Left renal cortex interstitium (tissue), 4 donors: ENCODE measurements at regions not wholly inside any gene's neighbourhood (a gene's known extent, or its start where the extent isn't known, plus 50 kb on each side); places are given as distances from the start of the nearest gene placed in this dataset.

Experiments
- DNase-seq, 4 donors: peaks; one replicate each; pipeline ENCODE4 v3.0.0-alpha.2; 2013; ENCODE audit warnings: low read depth in 4 of 4, low spot score in 2 of 4, missing footprints in 1 of 4

DNA sequence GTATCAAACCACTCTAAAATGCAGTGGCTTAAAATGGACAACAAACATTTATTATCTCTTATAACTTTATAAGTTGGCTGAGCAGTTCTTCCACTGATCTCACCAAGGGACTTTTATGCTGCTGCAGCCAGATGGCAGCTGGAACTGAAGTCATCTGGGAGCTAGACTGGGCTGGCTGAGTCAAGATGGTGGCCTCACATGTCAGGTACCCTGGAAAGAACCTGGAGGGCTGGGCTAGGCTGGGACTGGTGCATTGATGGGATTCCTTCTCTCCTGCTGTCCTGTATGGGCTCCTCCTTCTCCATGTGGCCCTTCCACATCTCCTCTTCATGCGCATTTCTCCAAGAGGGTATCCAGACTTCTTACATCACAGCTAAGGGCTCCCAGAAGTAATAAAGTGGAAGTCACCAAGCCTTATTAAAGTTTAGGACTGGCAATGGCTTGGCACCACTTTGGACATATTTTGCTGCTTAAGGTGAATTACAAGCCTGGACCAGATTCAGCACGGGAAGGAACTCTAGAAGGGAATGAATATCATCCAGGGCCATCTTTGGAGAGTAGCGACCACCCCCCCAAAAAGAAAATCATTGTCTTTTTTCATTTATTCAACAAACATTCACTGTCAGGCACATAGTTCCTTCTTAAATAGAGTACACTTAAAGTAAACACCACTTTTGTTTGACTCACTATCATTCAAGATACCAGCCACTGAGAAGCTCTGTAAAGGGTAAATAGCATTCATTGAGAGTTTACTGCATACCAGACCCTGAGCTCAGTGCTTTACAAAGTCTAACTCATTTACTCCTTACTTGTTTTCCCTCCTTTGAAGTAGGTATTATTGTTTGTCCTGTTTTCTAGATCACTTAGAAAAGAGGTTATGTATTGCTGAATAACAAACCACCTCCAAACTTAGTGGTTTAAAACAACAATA is 138.0 kb downstream of the ZFP36L2 start:
- no peak for DNase-seq

DNA sequence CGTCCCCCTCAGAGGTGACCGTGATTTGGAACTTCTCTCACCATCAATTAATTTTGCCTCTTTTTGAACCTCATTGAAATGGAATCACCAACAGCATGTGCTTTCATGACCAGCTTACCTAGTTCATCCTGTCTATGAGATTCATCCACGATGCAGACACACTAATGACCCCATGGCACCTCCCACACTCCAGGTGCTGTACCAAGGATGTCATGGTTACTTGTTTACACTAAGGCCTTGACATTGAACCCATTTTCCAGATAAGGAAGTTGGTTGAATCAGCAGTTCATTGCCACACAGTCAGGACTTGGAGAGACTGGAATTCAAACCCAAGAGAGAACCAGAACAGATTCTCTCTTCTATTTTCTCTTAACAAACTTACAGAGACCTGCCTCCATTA is 139.0 kb downstream of the ZFP36L2 start:
- no peak for DNase-seq

DNA sequence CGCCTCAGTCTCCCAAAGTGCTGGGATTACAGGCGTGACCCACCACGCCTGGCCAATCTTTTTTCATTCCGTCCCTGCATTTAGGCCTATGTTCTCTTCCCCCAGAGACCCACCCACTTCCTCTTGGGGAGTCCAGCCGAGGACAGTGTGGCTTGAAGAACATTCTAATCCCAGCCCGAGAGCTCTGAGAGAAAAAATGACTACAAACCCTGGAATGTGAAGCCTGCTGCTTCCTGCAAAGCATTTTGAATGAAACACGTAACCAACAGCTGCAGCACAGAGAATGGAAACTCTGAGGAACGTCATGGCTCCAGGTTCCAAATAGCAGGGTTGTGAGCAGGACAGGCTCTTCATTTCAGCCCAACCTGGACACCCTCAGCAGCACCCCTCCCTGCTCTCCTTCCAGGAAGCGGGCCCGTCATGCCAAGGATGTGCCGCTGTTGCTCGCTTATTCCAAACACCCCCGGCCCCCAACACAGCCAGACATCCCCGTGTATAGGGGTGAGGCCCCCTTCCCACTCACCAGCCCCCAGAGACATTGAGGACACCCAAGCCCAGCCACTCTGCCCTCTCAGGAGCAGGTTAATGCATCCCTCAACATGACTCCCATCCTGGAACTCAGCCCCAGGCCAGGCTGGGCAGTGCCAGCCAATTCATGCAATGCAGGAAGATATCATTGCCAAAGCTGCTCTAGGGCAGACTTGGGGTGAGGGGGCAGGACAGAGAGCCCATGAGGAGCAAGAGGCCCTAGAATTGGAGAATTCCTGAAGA is 139.8 kb downstream of the ZFP36L2 start:
- no peak for DNase-seq

DNA sequence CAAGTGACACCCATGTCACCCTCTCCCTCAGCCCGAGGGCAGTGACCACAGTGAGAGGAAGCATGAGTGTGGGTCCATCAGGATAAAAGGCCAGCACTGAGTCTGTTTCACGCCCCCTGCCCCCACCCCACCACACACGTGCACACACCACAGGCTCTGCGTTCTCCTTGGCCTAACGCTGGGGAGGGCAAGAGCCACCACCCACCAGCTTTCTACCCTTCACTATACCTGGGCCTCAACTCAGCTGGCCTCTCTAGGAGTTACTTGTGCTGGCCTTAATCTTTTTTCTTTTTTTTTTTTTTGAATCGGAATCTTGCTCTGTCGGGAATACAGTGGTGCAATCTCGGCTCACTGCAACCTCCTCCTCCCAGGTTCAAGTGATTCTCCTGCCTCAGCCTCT is 140.5 kb downstream of the ZFP36L2 start:
- DNase-seq, result no peak

DNA sequence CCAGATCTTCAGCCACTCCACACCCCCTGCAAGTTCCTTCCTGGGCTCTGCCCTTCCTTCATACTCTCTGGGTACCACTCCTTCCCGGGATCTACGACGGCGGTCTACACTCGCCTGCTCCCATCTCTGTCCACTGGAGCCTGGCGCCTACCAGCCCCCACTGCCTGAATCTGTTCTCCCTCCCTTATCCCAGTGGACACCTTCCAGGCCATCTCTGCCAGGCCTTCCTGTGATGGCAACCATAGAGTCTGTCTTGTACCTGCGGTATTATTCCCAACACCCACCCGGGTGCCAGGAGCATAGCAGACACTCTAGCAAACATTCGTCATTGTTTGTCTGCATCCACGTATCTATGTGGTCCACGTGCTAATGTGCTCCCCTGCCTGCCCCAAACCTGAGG is 140.9 kb downstream of the ZFP36L2 start:
- DNase-seq, result no peak

DNA sequence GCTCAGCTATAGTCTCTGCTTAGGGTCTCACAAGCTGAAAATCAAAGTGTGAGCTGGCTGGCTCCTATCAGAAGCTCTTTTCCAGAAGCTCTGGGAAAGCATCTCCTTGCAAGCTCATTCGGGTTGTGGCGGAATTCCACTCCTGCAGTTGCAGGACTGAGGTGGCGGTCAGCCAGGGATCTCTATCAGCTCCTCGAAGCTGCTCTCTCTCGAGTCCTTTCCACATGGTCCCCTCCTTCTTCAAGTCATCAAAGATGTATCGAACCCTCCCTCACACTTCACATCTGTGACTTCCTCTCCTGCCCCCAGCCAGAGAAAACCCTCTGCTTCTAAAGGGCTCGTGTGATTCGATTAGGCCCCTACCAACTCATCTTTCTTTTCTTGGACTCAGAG is 141.7 kb downstream of the ZFP36L2 start:
- no peak for DNase-seq

DNA sequence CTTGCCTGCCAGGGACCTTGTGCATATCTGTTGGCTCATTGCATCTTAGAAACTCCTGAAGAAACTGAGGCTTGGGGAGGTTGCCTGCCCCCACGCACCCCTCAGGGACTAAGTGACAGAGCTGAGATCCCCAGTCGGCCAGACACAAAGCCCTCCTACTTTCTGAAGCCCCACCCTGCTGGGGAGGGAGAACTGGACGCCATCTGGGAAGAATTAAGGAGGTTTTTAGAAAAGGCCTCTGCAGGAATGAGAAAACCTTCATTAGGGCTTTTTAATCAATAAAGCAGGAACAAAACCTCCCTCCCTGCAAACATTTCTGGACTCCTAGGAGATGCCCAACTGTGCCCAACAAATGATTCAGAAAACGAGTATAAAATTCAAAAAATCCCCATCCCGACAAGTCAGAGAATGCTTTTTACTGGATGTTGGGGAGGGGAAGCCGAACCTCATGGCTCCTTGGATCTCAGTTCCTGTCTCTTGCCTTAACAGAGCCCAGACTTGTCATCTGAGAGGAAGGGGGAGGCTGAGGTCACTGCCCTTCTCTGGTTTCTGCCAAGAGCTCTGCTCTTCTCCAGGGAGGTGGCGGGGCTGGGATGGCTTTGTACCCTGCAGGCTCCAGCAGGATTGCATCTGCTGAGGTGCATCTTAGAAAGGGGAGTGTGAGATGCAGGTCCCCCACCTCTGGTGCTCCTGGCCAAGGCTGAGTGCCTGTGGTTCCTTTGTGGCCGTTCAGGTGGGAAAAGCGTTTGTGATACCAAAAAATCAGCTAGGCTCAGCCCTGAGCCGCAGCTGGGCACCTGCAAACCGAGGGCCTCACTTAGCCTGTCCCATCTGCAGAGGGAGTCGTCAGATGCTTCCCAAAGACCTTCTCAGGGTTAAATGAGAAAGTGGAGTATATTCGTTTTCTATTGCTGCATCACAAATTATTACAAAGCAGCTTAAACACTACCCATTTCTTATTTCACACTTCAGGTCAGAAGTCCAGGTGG is 142.4 kb downstream of the ZFP36L2 start:
- no peak for DNase-seq

DNA sequence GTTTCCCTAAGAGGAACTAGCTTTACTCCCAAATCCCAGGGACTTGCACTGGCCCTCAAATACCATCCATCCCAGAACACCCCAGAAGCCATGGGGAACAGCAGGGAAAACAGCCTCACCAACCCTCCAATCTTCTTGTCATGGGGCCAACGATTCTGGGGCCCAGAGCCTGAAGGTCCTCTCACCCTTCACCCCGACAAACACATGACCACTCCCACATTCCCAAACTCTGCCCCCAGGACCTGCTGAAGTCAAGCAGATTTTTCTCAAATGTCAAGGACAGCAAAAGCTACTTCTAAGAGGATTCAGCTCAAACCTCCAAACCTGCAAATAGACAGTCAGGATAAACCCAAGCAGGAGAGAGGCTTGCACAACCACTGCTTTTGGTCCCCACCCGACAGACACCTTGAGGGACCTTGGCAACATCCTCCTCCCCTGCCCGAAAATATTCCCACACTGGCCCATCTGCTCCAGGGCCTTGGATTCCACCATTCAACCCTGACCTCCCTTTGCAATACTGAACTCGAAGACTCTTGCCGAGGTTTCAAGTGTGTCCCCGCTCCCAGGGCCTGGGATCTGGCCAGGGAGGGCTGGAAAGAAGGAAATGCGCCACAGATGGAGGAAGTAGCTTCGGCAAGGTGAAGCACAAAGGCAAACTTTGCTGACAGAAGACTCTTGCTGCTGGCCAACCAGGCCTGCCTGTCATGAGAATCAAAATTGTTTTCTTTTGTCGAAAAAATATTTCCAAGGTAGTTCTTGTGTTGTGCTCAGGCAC is 143.3 kb downstream of the ZFP36L2 start:
- no peak for DNase-seq

DNA sequence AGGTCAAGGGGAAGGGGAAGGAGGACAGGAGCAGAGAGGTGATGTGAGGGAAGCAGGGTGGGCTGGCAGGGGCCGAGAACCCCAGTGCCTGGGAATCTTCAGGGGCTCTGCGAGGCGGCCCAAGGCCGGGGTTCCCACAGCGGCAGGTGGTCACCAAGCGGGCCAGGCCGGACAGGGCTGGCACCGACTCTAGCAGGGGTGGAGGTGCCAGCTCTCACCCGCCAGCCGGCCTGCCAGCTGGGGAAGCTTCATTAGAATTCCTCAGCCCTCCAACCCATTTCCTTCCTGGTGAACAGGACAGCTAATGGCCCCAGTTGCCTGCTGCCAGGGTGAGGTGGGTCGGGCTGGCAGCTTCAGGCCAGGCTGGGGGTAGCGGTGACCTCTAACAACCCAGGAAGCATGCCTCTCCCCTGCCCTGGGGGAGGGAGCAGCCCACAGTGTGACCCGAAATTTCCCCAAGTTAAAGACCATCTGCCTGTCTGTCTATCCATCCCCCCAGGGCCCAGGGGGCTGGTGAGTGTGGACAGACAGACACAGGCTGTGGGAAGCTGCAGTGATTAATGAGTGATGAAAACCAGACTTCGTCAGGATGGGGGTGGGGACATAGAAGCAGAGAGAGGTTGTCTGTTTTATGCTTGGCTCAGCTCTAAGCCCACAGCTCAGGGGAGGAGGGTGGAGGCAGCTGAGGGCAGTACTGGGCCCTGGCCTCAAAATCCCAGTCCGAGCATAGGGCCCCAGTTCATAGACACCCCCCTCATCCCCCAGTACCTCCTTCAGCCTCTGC is 144.1 kb downstream of the ZFP36L2 start:
- DNase-seq, result no peak

DNA sequence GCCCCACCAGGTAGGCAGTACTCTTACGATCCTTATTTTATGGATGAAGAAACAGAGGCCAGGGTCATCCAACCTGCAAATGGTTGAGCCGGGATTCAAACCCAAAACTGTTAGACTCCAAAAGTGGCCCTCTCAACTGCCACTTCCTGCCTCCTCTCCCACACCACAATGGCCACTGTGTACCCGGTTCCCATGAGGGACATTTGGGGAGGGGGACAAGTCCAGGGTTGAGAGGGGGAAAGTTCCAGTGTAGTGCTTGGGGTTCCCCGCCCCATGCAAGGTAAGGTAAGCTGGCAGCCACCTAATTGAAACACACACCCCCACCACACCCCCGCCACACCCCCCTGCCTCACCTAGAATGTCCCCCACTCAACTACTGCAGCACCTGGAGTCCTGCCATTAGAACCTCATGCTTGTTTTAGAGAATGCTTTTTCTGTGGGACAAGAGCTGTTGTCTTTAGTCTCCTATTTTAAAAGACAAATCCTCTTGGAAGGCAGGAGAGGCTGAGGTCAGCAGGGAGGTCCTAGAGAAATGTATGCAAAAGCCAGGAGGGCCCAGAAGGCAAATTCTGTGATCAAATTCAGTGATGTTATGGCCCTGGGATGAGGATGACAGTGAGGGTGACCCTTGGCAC is 145.2 kb downstream of the ZFP36L2 start:
- DNase-seq, result no peak

DNA sequence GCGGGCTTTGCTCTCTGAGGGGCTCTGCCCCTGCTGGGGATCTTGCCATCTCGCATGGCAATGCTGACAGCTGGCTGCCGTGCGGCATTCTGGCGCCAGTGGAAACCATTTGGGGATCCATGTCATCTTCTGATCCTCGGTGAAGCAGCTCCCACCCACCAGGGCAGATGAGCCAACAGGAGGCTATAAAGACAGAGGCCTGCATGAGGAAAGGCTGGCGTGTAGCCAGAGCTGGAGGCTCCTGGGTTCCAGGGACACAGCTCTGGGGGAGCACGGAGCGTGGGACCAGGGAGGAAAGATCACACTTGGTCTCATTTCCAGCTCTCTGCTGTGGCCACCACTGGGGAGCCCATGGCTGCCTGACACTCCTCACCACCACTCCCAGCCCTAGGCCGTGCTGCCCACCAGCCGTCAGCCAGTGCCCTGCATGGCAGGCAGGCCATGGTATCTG is 145.8 kb downstream of the ZFP36L2 start:
- no peak for DNase-seq

DNA sequence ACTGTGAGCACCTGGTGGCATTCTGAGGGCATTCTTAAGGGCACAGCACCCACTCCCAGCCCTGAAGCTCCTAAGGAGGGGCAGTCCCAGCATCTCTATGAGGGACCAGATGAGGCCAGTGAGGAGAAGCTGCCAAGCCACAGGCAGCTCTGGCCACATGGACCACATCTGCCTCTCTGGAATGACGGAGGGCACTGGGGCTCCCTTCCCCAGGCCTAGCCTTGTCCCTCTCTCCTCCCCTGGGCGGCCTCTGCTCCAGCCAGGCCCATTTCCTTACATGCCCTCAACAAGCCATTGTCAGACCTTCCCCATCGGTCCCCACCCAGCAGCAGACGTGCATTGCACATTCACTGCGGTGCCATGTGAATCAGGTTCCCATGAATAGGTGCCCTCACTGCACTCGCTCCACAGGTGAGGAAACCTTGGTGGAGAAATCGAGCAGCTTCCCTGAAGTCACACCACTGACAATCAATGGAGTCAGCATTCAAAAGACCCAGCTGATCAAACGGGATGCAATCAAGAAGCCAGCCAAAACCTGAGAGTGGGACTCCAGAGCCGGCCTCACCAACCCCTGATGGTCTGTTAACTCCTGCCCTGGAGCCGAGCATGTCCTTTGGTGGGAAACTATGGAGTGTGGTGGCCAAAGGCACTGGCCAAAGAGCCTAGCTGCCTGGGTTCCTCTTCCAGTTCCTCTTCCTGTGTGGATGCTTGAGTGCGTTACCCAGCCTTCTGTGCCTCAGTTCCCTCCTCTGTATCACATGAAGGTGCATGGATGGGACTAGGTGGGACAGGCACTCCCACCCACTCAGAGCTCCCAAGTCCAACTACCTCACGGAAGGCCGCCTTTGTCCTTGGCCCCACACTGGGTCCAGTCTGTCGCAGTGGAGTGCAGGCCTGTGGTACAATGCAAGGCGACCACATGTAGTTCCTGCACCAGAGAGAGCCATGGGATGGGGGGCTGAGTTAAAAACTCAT is 147.3 kb downstream of the ZFP36L2 start:
- DNase-seq, result no peak

DNA sequence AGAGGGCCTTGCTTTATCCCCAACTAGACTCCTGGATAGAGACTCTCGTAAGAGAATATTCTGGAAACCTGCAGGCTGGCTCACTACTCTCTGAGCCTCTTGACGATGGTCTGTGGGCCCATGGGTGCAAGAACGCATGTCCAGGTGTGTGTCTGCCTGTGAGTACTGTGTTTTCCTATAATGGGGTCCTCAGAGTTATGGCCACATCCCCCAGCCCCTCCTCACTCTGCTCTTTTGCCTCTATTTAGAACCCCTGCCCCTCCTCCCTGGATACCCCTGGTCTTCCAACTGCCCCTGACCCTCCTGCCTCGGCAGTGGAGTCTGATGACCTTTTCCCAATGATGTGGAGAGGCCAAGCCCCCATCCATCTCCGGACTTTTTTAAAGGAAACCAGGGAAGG is 148.1 kb downstream of the ZFP36L2 start:
- no peak for DNase-seq

DNA sequence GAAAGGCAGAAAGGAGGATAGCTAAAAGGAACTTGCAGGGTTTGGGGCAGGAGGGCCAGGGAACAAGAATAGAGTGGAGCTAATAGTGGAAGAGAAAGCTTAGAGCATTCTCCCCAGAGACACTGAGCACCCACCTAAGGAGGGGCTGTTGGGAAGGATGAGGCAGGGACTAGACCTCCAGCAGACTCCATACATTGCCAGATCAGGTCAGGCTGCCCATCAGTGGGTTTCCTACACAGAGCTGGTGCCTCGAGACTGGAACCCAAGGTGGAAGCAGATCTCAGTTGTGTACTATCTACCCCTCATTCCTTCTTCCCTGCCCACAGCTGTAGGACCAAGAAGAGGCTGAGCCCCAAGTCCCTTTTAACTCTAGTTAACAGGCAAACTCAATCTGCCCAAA is 148.5 kb downstream of the ZFP36L2 start:
- DNase-seq, result no peak

DNA sequence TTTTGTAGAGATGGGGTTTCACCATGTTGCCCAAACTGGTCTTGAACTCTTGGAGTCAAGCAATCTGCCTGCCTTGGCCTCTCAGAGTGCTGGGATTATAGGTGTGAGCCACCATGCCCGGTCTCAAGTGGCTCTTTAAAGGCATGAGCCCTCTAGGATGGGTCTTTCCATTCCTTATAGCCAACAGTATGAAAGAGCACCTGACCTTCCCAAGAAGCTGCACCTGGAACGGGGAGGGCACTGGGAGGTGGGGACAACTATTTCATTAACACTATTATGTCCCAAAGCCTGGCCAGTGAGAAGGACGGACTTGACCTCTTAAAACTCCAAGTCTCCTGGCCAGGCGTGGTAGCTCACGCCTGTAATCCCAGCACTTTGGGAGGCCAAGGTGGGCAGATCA is 149.7 kb downstream of the ZFP36L2 start:
- DNase-seq, result no peak

DNA sequence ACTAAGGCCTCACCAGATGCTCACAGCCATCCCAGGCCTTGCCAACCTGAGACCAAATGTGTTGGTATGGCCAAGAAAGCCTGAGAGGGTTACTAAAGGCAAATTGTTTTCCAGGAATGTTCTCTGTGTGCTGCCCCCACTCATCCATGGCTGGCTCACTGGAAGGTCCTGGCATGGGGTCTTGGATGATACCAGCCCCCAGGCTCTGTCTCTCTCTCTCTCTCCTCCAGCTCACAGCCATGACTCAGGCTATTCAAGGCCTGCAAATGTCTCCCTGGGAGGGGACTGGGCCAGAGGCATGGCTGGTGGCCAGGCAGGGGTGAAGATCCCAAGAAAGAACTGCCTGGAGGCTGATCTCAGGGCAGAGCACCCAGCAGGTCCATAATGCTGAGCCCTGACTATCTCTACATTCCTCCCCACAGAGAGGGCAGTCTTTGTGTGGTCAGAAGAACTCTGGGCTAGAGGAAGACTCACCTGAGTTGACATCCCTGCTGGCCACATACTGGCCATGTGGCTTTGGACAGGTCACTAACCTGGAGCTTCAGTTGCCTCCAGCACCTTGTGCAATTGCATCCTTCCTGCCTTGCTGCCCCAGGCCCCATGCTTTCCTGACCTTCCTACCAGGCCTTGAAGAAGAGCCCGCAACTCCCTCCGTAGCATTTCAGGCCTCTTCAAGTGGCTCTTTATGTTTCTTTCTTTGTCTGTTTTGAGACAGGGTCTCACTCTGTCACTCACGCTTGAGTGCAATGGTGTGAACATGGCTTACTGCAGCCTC is 150.4 kb downstream of the ZFP36L2 start:
- DNase-seq, result no peak
